ENCODE measurements at regions not wholly inside any gene's neighbourhood (a gene's known extent, or its start where the extent isn't known, plus 50 kb on each side); places are given as distances from the start of the nearest gene placed in this dataset.
A peak's percentile ranks its signal among the peaks of the same experiment; 100 is the strongest.
"Not testable (repeated sequence)": the region's sequence is repeated elsewhere in the genome, so short reads cannot be mapped to it uniquely, and the experiment has no call there.

DNA sequence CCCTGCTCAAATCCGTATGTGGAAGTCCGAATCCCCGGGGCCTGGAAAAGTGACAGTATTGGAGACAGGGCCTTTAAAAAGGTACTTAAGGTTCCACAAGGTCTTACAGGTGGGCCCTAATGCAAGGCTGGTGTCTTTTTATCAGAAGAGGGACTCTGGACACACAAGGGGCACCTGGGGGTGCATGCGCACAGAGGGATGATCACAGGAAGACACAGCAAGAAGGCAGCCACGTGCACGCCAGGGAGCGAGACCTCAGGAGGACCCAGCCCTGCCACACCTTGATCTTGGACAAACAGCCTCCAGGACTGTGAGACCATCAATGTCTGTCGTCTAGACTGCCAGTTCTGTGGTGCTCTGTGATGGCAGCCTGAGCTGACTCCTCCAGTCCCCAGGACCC lies 96.5 kb downstream of the SHANK2 start:
- H3K27ac ChIP-seq, result no peak overlapping the region
- H3K4me3 ChIP-seq, result no peak overlapping the region

GRCh38 chr11:71154261-71154805 lies 98.0 kb downstream of the SHANK2 start:
- H3K4me3 ChIP-seq, result no peak overlapping the region
- H3K27ac ChIP-seq, result no peak overlapping the region

GRCh38 chr11:71153005-71153390 lies 99.4 kb downstream of the SHANK2 start:
- H3K4me3 ChIP-seq, result peak overlapping the region in 1 of 7 experiments; percentile 22
- no peak overlapping the region for H3K27ac ChIP-seq

DNA sequence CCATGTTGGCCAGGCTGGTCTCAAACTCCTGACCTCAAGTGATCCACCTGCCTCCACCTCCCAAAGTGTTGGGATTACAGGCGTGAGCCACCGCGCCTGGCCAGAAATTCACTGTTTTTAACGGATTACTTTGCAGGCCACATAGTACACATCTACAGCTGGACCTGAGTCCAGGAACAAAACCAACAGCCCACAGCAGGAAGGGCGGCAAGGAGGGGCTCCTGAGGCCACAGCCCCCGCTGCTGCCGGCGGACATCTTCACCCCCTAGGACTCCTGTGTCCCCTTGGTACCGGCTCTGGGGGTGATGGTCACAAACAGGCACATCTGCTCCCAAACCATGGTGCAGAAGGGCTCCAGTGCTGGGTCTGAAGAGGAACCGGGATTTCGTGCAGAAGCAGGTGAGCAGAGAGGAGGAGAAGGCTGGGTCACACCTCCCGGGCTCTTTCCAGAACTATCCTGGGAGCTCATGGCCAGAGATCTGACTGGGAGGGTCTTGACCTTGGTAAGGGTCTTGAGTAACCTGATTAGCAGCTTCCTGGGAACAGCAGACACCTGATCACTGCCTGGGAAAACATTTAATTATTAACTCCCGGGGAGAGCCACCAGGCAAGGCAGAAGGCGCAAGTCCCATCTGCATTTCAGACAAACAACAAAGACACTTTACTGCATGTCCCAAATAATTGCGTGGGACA lies 99.9 kb downstream of the SHANK2 start:
- H3K4me3 ChIP-seq, result peak overlapping the region in 1 of 7 experiments; percentile 22
- H3K27ac ChIP-seq, result not testable (repeated sequence)

- Histone ChIP-seq H3K4me3 (no peak overlapping the region), H3K27ac (no peak overlapping the region)
These were observed 100.8 kb downstream of the SHANK2 start for GRCh38 chr11:71151561-71151960.

- Histone ChIP-seq H3K27ac (no peak overlapping the region), H3K4me3 (no peak overlapping the region)
These were observed 101.5 kb downstream of the SHANK2 start for GRCh38 chr11:71150859-71151258.

DNA sequence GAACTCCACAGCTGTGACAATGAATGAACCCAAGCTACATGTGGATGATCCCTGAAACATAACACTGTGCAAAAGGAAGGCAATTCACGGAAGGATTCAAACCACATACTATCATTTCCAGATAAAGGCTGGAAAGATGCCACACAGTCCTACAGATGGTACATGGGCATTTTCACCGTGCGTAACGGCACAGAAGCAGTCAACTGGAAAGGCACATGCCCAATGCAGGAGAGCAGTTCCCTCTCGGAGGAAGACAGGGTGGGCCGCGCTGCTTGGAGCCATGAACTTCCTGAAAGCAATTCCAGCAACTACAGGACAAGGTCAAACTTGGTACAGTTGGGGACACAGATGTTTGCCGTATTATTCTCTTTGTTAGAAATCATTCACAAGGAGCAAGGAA lies 103.7 kb downstream of the SHANK2 start:
- Histone ChIP-seq H3K4me3 (no peak overlapping the region), H3K27ac (no peak overlapping the region)

DNA sequence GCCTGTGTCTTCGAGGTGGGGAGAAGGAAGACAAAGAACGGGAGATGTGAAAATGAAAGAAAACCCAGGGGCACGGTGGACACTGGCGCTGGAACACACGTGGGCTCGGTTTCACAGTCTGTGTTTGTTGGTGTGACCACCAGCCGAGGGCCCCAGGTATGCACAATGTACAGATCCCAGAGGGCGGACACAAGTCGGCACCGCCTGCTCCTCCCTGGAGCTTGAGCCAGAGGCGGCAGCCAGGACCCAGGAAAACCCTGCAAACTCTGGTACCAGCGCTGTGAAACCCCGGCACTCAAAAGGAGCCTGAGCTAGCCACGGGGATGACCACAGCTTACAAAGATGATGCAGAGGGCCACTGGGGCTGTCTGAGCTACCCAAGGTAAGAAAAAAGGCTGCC lies 105.0 kb downstream of the SHANK2 start:
- H3K27ac ChIP-seq, result no peak overlapping the region

DNA sequence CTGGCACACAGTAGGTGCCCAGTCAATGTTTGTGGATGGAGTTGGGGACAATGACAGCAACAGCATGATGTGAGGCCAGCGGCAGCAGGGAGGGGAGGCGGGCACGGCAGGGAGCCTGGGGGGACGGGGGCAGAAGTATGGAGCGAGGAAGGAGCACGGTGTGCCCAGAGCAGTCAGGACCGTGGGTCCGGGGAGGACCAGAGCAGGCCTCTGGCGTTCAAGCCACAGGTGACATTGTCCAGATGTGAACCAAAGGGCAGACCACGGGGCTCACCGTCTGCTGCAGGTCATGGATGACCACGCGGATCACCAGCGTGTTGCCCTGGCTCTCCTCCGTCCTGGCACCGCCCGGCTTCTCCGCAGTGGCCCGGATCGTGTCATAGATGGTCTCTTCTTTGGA lies 105.5 kb downstream of the SHANK2 start:
- Histone ChIP-seq H3K27ac (no peak overlapping the region), H3K4me3 (no peak overlapping the region)

More for the DNA sequence above, 105.0 kb downstream of the SHANK2 start:
- H3K4me3 ChIP-seq, result no peak overlapping the region

DNA sequence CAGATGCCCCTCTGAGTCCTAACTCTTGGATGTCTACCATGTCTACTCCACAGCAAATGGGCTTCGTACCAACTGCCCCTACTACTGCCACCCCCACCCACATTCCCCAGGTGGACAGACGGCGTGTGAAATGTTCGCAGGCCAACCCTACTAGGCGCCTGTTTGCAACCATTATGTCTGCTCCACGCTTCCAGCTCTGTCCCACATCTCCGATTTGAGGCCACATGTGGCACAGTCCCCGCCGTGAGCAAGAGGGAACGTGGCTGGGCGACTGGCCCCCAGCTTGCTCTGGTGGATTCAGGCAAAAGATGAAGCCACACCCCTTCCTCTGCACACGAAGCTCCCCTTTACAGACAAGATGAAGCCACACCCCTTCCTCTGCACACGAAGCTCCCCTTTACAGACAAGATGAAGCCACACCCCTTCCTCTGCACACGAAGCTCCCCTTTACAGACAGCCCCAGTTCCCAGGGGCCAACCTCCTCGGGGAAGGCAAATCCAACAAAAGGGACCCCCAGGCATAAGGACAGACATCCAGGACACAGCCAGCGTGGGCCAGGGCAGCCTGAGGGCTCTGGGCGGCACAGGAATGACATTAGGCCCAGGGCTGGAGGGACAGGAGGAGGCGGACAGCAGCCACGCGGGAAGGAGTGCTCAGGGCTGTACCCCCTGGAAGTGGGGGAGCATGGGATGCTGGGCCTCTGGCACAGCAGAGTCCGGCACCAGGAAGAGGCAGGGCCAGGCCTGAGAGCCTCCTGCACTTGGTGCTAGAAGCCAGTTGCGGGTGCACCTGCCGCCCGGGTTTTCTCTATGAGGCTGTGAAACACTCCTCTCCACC lies 106.2 kb downstream of the SHANK2 start:
- H3K27ac ChIP-seq, result no peak overlapping the region
- H3K4me3 ChIP-seq, result no peak overlapping the region

DNA sequence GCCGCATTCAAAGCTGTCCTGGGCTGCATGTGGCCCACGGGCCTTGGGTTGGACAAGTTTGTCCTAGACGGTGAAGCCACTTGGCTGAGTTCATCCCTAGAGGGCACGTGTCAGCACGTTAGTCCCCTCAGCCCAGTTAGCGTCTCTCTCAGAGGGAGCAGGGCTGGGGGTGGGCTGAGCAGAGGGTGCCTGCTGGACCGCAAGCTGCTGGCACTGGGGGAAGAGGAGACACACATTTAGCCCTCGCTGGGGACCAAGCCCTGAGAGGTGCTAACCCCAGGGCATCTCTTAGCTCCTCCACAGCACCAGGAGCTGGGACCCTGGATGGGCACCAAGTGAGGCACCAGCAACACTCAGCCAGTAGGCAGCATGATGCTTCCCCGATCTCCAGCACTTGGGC lies 107.0 kb downstream of the SHANK2 start:
- H3K4me3 ChIP-seq, result no peak overlapping the region
- no peak overlapping the region for H3K27ac ChIP-seq

- no peak overlapping the region for H3K27ac ChIP-seq
- H3K4me3 ChIP-seq, result no peak overlapping the region
These were observed 107.6 kb downstream of the SHANK2 start for GRCh38 chr11:71144736-71145135.

DNA sequence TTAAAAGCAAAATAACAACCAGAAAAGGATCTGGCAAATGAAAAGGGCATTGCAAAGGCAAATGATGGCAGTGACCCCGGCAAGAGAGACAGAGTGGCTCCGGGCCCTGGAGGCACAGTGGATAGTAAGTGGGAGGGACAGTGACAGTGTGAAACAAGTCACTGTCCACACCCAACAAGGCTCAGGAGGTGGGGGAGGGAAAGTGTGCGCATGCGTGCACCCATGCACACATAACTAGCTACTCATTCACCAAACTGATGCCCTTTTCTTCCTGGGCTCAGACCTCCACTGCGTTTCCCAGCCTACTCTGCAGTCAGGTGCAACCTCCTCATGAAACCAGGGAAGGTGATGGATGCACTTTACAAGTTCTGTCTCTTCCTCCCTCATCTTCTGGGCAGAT lies 108.4 kb downstream of the SHANK2 start:
- H3K27ac ChIP-seq, result no peak overlapping the region

GRCh38 chr11:71140206-71140919 lies 112.0 kb downstream of the SHANK2 start:
- H3K27ac ChIP-seq, result peak overlapping the region in 6 of 21 experiments; percentile 21 to 47 (median 34)

More for the DNA sequence above, 108.4 kb downstream of the SHANK2 start:
- H3K4me3 ChIP-seq, result no peak overlapping the region

DNA sequence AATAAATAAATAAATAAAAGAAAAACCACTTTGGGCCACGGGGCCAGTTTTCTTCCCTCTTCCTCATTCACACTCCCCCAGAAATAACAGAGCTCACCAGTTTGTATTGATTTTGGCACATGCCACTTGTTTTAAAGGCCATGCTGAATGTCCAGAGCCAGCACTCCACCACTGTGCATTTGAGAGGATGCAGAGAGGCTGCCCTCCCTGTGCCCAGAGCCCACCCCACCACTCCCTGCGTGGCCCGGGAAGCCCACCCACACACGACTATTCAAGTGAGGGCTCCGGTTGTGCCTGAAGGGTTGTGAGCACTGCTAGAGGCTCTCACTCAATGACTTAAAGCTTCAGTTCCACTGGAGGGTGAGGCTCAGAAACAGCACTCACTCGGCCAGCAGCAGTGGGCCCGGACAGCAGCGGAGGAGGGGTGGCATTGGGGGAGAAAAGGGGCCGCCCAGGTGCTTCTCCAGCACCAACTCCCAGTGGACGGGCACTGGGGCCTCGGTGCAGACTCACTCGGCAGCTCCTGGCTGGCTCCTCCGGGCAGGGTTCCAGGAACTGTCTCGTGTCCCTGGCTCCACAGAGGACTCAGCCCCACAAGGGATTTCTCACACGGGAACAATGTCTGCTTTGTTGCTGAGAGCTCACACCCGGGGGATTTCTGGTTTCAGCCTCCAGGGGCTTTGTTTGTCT lies 112.7 kb downstream of the SHANK2 start:
- Histone ChIP-seq H3K4me3 (no peak overlapping the region), H3K27ac (peak overlapping the region in 3 of 21 experiments; percentile 21 to 47 (median 34))

More at GRCh38 chr11:71140206-71140919, 112.0 kb downstream of the SHANK2 start:
- H3K4me3 ChIP-seq, result no peak overlapping the region

GRCh38 chr11:71138737-71139425 lies 113.5 kb downstream of the SHANK2 start:
- no peak overlapping the region for H3K27ac ChIP-seq
- no peak overlapping the region for H3K4me3 ChIP-seq

- no peak overlapping the region for H3K4me3 ChIP-seq
- H3K27ac ChIP-seq, result no peak overlapping the region
These were observed 115.0 kb downstream of the SHANK2 start for GRCh38 chr11:71137376-71137775.

- no peak overlapping the region for H3K27ac ChIP-seq
- no peak overlapping the region for H3K4me3 ChIP-seq
These were observed 116.1 kb downstream of the SHANK2 start for GRCh38 chr11:71136095-71136845.

All from skin epidermis (tissue), 12 donors.